ENCODE measurements at regions not wholly inside any gene's neighbourhood (a gene's known extent, or its start where the extent isn't known, plus 50 kb on each side); places are given as distances from the start of the nearest gene placed in this dataset.

DNA sequence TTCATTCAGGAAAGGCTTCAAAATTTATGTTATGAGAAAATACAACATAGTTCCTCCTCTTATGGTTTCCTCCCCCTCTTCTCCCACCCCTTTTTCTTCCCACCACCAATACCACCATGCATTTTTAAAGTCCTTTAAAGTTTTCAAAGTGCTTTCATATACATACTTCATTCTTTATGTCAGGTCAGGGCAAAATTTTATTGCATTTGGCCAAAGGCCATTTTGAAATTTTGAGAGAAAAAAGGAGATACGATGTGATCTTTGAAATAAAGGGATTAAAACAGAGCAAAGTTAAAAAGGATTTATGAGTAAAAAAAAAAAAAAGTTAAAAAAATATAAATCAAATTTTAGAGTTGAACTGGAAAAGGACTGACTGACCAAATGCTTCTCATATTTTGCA is 792.5 kb upstream of the FANCL start:
- TF ChIP-seq GABPA (IDR thresholded peaks at IDR 0.05; ENCODE audit: low read depth) (no peak), POLR2AphosphoS5 (IDR thresholded peaks at IDR 0.05; ENCODE audit: low read depth) (no peak), SPI1 (IDR thresholded peaks at IDR 0.05; ENCODE audit: borderline replicate concordance, low read depth) (no peak)
- TF ChIP-seq, protein P1, sequence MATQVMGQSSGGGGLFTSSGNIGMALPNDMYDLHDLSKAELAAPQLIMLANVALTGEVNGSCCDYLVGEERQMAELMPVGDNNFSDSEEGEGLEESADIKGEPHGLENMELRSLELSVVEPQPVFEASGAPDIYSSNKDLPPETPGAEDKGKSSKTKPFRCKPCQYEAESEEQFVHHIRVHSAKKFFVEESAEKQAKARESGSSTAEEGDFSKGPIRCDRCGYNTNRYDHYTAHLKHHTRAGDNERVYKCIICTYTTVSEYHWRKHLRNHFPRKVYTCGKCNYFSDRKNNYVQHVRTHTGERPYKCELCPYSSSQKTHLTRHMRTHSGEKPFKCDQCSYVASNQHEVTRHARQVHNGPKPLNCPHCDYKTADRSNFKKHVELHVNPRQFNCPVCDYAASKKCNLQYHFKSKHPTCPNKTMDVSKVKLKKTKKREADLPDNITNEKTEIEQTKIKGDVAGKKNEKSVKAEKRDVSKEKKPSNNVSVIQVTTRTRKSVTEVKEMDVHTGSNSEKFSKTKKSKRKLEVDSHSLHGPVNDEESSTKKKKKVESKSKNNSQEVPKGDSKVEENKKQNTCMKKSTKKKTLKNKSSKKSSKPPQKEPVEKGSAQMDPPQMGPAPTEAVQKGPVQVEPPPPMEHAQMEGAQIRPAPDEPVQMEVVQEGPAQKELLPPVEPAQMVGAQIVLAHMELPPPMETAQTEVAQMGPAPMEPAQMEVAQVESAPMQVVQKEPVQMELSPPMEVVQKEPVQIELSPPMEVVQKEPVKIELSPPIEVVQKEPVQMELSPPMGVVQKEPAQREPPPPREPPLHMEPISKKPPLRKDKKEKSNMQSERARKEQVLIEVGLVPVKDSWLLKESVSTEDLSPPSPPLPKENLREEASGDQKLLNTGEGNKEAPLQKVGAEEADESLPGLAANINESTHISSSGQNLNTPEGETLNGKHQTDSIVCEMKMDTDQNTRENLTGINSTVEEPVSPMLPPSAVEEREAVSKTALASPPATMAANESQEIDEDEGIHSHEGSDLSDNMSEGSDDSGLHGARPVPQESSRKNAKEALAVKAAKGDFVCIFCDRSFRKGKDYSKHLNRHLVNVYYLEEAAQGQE (IDR thresholded peaks at IDR 0.05; ENCODE audit: insufficient replicate concordance, low read depth) = no peak
- TF ChIP-seq, protein P2, sequence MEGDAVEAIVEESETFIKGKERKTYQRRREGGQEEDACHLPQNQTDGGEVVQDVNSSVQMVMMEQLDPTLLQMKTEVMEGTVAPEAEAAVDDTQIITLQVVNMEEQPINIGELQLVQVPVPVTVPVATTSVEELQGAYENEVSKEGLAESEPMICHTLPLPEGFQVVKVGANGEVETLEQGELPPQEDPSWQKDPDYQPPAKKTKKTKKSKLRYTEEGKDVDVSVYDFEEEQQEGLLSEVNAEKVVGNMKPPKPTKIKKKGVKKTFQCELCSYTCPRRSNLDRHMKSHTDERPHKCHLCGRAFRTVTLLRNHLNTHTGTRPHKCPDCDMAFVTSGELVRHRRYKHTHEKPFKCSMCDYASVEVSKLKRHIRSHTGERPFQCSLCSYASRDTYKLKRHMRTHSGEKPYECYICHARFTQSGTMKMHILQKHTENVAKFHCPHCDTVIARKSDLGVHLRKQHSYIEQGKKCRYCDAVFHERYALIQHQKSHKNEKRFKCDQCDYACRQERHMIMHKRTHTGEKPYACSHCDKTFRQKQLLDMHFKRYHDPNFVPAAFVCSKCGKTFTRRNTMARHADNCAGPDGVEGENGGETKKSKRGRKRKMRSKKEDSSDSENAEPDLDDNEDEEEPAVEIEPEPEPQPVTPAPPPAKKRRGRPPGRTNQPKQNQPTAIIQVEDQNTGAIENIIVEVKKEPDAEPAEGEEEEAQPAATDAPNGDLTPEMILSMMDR (IDR thresholded peaks at IDR 0.05; ENCODE audit: insufficient read depth, low read length) = no peak
- no peak for DNase-seq (ENCODE audit: low read depth in 1 of 2, low spot score in 1 of 2)
- Histone ChIP-seq H3K27me3 (ENCODE audit: insufficient read depth, poor library complexity, severe bottlenecking) (no peaks in the 10 kb centered on the region), H3K27ac (replicated peaks) (no peak overlapping the region), H3K4me3 (replicated peaks; ENCODE audit: insufficient read depth, low read length) (no peak overlapping the region)

DNA sequence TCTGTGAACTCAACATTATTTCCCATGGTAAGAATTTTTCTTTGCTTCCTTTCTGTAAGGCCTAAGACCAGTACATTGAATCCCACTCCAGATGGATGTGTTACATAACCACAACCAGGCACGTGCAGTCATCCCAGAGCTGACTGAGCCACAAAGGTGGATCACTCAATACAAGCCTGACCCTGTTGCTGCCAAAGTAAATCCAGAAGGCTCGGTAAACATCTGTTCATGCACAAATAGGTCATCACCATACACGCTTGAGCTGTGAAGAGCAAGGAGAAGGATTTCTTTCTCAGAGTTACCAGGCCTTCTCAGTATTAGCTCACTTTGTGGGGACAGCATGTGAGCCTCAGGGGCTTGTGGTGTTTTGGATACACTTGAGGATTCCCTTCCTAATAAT is 791.4 kb upstream of the FANCL start:
- no peak overlapping the region for H3K27ac ChIP-seq (replicated peaks)
- no peaks in the 10 kb centered on the region for H3K27me3 ChIP-seq (ENCODE audit: insufficient read depth, poor library complexity, severe bottlenecking)
- DNase-seq (ENCODE audit: low read depth in 1 of 2, low spot score in 1 of 2) = no peak
- no peak overlapping the region for H3K4me3 ChIP-seq (replicated peaks; ENCODE audit: insufficient read depth, low read length)
- TF ChIP-seq POLR2AphosphoS5 (IDR thresholded peaks at IDR 0.05; ENCODE audit: low read depth) = no peak

DNA sequence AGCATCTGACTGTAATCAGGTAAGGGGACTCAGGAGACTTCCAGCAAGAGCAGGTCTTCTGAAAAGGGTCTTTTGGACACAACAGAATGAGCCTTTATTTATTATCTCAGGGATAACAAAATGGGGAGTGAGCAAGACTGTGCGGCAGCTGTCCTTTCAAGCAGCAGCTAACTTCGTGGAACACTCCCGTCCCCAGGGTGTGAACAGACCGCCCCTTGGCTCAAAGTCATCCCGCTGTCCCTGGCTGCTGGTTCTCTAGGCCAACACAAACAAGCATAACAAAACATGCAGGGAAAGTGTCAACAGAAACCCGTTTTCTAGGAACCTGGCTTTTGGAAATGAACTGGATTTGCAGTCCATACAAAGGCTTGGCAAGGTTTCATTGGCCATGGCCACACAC is 787.9 kb upstream of the FANCL start:
- no peak for DNase-seq (ENCODE audit: low read depth in 1 of 2, low spot score in 1 of 2)
- Histone ChIP-seq H3K27me3 (ENCODE audit: insufficient read depth, poor library complexity, severe bottlenecking) (no peaks in the 10 kb centered on the region), H3K4me3 (replicated peaks; ENCODE audit: insufficient read depth, low read length) (no peak overlapping the region), H3K27ac (replicated peaks) (no peak overlapping the region)
- no peak for TF ChIP-seq POLR2AphosphoS5 (IDR thresholded peaks at IDR 0.05; ENCODE audit: low read depth)

DNA sequence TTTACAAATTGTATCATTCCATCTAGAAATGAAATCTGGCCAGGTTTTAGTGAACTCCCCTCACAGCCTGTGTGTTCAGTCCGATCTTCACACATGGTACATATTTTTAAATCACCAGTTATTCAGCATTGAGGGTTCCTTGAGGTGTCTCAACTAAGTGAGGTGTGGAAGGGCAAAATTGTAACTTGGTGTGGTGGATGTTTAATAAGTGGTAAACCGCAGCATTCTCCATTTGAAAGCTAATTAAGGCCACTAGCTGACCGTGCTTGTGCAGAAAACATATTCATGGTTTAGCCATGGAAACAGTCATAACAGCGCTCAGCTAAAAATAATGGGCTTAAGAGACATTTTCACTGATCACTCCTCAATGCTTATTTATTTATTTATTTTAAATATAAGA is 786.2 kb upstream of the FANCL start:
- DNase-seq (ENCODE audit: low read depth in 1 of 2, low spot score in 1 of 2) = no peak
- TF ChIP-seq SPI1 (IDR thresholded peaks at IDR 0.05; ENCODE audit: borderline replicate concordance, low read depth) (no peak), GABPA (IDR thresholded peaks at IDR 0.05; ENCODE audit: low read depth) (no peak), POLR2AphosphoS5 (IDR thresholded peaks at IDR 0.05; ENCODE audit: low read depth) (no peak)
- TF ChIP-seq, protein P1 (IDR thresholded peaks at IDR 0.05; ENCODE audit: insufficient replicate concordance, low read depth) = no peak
- TF ChIP-seq, protein P2 (IDR thresholded peaks at IDR 0.05; ENCODE audit: insufficient read depth, low read length) = no peak
- H3K27me3 ChIP-seq (ENCODE audit: insufficient read depth, poor library complexity, severe bottlenecking) = no peaks in the 10 kb centered on the region
- H3K27ac ChIP-seq (replicated peaks) = no peak overlapping the region
- no peak overlapping the region for H3K4me3 ChIP-seq (replicated peaks; ENCODE audit: insufficient read depth, low read length)

DNA sequence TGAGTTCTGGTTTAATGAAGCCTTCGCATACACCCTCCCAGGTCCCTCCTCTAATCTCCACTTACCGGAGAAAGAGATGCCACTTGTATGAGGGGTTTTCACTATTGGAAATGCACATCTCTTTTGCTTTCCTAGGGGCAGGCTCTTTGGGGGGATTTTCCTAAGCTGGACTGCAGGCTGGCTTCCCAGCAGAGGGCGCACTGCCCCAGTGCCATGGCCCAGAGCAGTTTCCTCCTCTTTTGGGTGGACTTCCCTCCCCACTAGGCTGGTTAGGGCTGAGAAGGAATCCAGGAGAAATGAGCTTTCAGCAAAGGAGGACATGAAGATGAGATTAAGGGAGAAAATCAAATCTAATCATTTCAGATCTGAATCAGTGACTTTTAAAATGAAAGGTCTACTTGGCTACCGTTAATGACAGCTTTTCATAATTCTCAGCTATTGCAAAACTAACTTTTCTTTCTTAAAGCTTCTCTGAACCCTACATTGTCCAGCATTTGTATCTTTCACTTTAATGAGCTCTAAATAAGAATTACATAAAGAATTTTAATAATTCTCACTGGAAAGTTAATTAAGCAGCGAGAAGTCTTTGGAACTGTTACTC is 784.1 kb upstream of the FANCL start:
- Histone ChIP-seq H3K27me3 (ENCODE audit: insufficient read depth, poor library complexity, severe bottlenecking) (no peaks in the 10 kb centered on the region), H3K4me3 (replicated peaks; ENCODE audit: insufficient read depth, low read length) (no peak overlapping the region), H3K27ac (replicated peaks) (no peak overlapping the region)
- peak; percentile 3 to 22 for DNase-seq (ENCODE audit: low read depth in 1 of 2, low spot score in 1 of 2)
- TF ChIP-seq POLR2AphosphoS5 (IDR thresholded peaks at IDR 0.05; ENCODE audit: low read depth) = no peak
- TF ChIP-seq, protein P1 (IDR thresholded peaks at IDR 0.05; ENCODE audit: insufficient replicate concordance, low read depth) = no peak
- TF ChIP-seq SPI1 (IDR thresholded peaks at IDR 0.05; ENCODE audit: borderline replicate concordance, low read depth) = peak; percentile 30; the same call in 1 of the 2 replicates
- TF ChIP-seq, protein P2 (IDR thresholded peaks at IDR 0.05; ENCODE audit: insufficient read depth, low read length) = peak; percentile 82

Data from HL-60 (cell line).